Tibial nerve (tissue), 4 donors: ENCODE measurements at regions not wholly inside any gene's neighbourhood (a gene's known extent, or its start where the extent isn't known, plus 50 kb on each side); places are given as distances from the start of the nearest gene placed in this dataset.

Source experiments
- DNase-seq, 2 donors: peaks; one replicate each; pipeline ENCODE4 v3.0.0-alpha.2; 2019; ENCODE audit warnings: low spot score in 2 of 2
- H3K27ac ChIP-seq, 4 donors: fragments of 200-600 bp; sonication (generic) in 3 of 4; one replicate each; pipeline ENCODE4 v1.5.1; 2017 to 2019; ENCODE audit warnings: mild to moderate bottlenecking in 1 of 4
- H3K27me3 ChIP-seq, 2 donors: fragments of 200-600 bp; sonication (generic) in 1 of 2; one replicate each; pipeline versions ENCODE4 v1.5.1 to v1.6.0; 2017 to 2019
- H3K36me3 ChIP-seq, 3 donors: fragments of 200-600 bp; sonication (generic); one replicate each; pipeline ENCODE4 v1.5.1; 2018 to 2019
- H3K4me1 ChIP-seq, 4 donors: fragments of 200-600 bp; sonication (generic) in 3 of 4; one replicate each; pipeline ENCODE4 v1.5.1; 2017 to 2019
- H3K4me3 ChIP-seq, 4 donors: fragments of 200-600 bp; sonication (generic) in 3 of 4; one replicate each; pipeline ENCODE4 v1.5.1; 2017 to 2019; ENCODE audit warnings: mild to moderate bottlenecking in 1 of 4, moderate library complexity in 1 of 4
- H3K9me3 ChIP-seq, 4 donors: fragments of 200-600 bp; sonication (generic) in 3 of 4; one replicate each; pipeline ENCODE4 v1.5.1; 2017 to 2019
- CTCF ChIP-seq, 5 experiments: fragments of 200-600 bp in 3 of 5; fragments of 450-650 bp in 2 of 5; sonication (generic) in 3 of 5; IDR thresholded peaks; one replicate each; pipeline ENCODE4 v1.5.1; 2016 to 2019; ENCODE audit warnings: antibody characterized with exemption in 5 of 5, mild to moderate bottlenecking in 3 of 5, moderate library complexity in 2 of 5
- EP300 ChIP-seq, 2 donors: sonication (generic); formaldehyde crosslinking; IDR thresholded peaks; one replicate each; pipeline ENCODE4 v1.6.1; 2017; ENCODE audit warnings: antibody characterized with exemption in 2 of 2, mild to moderate bottlenecking in 1 of 2
- POLR2A ChIP-seq, 2 donors: fragments of 450-650 bp; IDR thresholded peaks; one replicate each; pipeline ENCODE4 v1.6.1; 2017; ENCODE audit warnings: antibody characterized with exemption in 2 of 2, mild to moderate bottlenecking in 2 of 2, moderate library complexity in 2 of 2
- WGBS, 2 donors: methylation state at CpG; one replicate each; pipeline ENCODE4 v1.1.5; 2018; 5-methylcytosine and 5-hydroxymethylcytosine counted together

GRCh38 chr10:9238041-9238440 is 1183.6 kb downstream of the GATA3 start:
- Histone ChIP-seq H3K36me3 (no peaks in the 10 kb centered on the region), H3K4me3 (no peak overlapping the region), H3K27ac (no peak overlapping the region), H3K4me1 (no peaks in the 10 kb centered on the region), H3K9me3 (no peaks in the 10 kb centered on the region), H3K27me3 (no peaks in the 10 kb centered on the region)
- DNase-seq: no peak
- 82 to 90% methylated on average over 4 of the region's 4 CpGs for WGBS, 2 donors
- TF ChIP-seq CTCF (IDR thresholded peaks at IDR 0.05): no peak
- TF ChIP-seq EP300 (IDR thresholded peaks at IDR 0.05): no peak
- TF ChIP-seq POLR2A (IDR thresholded peaks at IDR 0.05): no peak

- TF ChIP-seq EP300 (IDR thresholded peaks at IDR 0.05) (no peak), POLR2A (IDR thresholded peaks at IDR 0.05) (no peak), CTCF (IDR thresholded peaks at IDR 0.05) (no peak)
- H3K27me3 ChIP-seq: no peaks in the 10 kb centered on the region
- H3K4me1 ChIP-seq: no peaks in the 10 kb centered on the region
- H3K36me3 ChIP-seq: no peaks in the 10 kb centered on the region
- no peaks in the 10 kb centered on the region for H3K9me3 ChIP-seq
- 38 to 54% methylated on average over 8 of the region's 8 CpGs for WGBS, 2 donors
- DNase-seq: no peak
- H3K27ac ChIP-seq: no peak overlapping the region
- no peak overlapping the region for H3K4me3 ChIP-seq
Measured at GRCh38 chr10:9239298-9239697, 1184.8 kb downstream of the GATA3 start.

DNA sequence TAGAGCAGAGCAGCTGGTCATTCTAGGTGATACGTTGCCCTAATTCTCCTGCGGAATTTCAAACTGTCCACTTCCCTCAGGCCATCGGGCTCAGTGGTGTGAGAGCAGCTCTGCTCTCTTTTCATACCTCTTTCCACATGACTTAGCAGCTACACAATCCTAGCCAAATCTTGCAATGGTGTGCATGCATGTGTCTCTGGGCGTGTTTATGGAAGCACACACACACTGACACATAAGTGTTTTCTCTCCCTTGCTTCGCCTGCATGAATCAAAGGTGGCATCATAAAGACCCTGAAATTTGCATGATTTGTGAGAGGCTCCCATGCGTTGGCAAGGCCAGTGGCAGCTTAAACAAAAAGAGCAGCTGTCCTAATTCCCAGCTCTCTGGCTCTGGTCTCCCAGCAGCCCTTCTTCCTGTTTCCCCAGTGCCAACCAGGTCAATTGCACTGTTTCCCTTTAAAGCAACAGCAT is 1189.5 kb downstream of the GATA3 start:
- no peaks in the 10 kb centered on the region for H3K9me3 ChIP-seq
- H3K27me3 ChIP-seq: no peaks in the 10 kb centered on the region
- H3K27ac ChIP-seq: no peak overlapping the region
- no peaks in the 10 kb centered on the region for H3K4me1 ChIP-seq
- H3K4me3 ChIP-seq: no peak overlapping the region
- H3K36me3 ChIP-seq: no peaks in the 10 kb centered on the region
- 61 to 63% methylated on average over 6 of the region's 6 CpGs for WGBS, 2 donors
- DNase-seq: no peak
- TF ChIP-seq POLR2A (IDR thresholded peaks at IDR 0.05): no peak

- Histone ChIP-seq H3K36me3 (no peaks in the 10 kb centered on the region), H3K9me3 (no peaks in the 10 kb centered on the region), H3K4me3 (no peak overlapping the region), H3K4me1 (no peaks in the 10 kb centered on the region), H3K27me3 (no peaks in the 10 kb centered on the region), H3K27ac (no peak overlapping the region)
- no peak for TF ChIP-seq EP300 (IDR thresholded peaks at IDR 0.05)
- no peak for TF ChIP-seq POLR2A (IDR thresholded peaks at IDR 0.05)
- TF ChIP-seq CTCF (IDR thresholded peaks at IDR 0.05): no peak
- no peak for DNase-seq
- WGBS, 2 donors: 54 to 78% methylated on average over 1 of the region's 1 CpG
Measured at GRCh38 chr10:9244864-9245263, 1190.4 kb downstream of the GATA3 start.

- Histone ChIP-seq H3K4me1 (no peaks in the 10 kb centered on the region), H3K36me3 (no peaks in the 10 kb centered on the region), H3K27ac (no peak overlapping the region), H3K27me3 (no peaks in the 10 kb centered on the region), H3K9me3 (no peaks in the 10 kb centered on the region), H3K4me3 (no peak overlapping the region)
- TF ChIP-seq EP300 (IDR thresholded peaks at IDR 0.05): no peak
- no peak for TF ChIP-seq POLR2A (IDR thresholded peaks at IDR 0.05)
- TF ChIP-seq CTCF (IDR thresholded peaks at IDR 0.05): no peak
- no peak for DNase-seq
Measured at GRCh38 chr10:9253121-9253520, 1198.6 kb downstream of the GATA3 start.

GRCh38 chr10:9254353-9254752 is 1199.9 kb downstream of the GATA3 start:
- no peak for DNase-seq
- WGBS, 2 donors: 22 to 25% methylated on average over 2 of the region's 2 CpGs
- H3K4me1 ChIP-seq: no peaks in the 10 kb centered on the region
- no peaks in the 10 kb centered on the region for H3K9me3 ChIP-seq
- no peaks in the 10 kb centered on the region for H3K36me3 ChIP-seq
- H3K27ac ChIP-seq: no peak overlapping the region
- H3K27me3 ChIP-seq: no peaks in the 10 kb centered on the region
- TF ChIP-seq POLR2A (IDR thresholded peaks at IDR 0.05) (no peak), CTCF (IDR thresholded peaks at IDR 0.05) (no peak), EP300 (IDR thresholded peaks at IDR 0.05) (no peak)
- H3K4me3 ChIP-seq: no peak overlapping the region
